ENCODE measurements at regions not wholly inside any gene's neighbourhood (a gene's known extent, or its start where the extent isn't known, plus 50 kb on each side); places are given as distances from the start of the nearest gene placed in this dataset.

GRCh38 chr7:42858570-42858969, 53.3 kb downstream of the C7orf25 start:
- no peak for TF ChIP-seq CTCF (IDR thresholded peaks at IDR 0.05)

- TF ChIP-seq CTCF (IDR thresholded peaks at IDR 0.05) = no peak
Measured at GRCh38 chr7:42856605-42856987, 55.3 kb downstream of the C7orf25 start.

DNA sequence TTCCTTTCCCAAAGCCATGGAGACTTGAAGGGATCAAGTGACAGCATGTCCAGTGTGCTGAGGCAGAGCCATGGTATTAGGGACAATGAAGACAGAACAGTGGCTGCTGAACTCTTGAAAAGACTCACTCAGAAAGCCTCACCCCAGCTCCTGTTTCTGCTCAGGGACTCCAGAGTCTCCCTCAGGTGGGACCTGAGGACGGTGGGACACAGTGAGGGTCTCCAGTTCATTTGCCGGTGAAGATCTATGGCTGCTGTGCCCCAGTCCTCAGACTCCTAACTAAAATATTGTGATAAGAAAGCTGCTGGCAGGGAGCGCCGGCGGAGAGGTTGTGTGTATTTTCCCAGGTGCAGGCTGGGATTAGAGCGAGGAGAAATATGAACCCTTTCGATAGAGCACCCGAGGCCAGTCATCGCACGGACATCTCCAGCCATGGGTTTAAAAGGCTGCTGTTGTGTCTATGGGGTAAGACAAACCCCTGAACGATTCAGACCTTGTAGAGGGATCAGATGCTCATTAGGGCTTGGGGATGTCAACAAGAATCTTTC, 57.2 kb downstream of the C7orf25 start:
- no peak for TF ChIP-seq CTCF (IDR thresholded peaks at IDR 0.05)

DNA sequence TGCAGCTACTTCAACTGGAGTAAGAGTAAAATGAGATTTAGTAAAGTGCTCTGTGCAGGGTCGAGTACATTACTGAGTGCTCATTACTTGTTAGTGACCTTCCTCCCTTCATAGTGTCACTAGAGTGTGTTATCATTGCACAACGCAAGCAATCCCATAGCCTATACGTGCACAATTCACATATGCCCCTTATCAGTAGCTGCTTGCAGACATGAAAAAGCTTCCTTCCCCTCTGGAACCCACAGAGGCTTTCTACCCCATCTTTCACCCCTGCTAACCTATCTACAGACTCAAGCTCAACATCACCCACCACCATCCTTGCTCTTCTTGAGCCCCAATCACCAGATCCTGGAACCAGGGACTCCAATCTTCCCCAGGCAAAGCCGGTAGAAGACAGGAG, 59.3 kb downstream of the C7orf25 start:
- no peak for TF ChIP-seq CTCF (IDR thresholded peaks at IDR 0.05)

- peak; percentile 77 for TF ChIP-seq CTCF (IDR thresholded peaks at IDR 0.05)
Measured at GRCh38 chr7:42843205-42843800, 68.6 kb downstream of the C7orf25 start.

- no peak for TF ChIP-seq CTCF (IDR thresholded peaks at IDR 0.05)
Measured at GRCh38 chr7:42834676-42835075, 77.2 kb downstream of the C7orf25 start.

DNA sequence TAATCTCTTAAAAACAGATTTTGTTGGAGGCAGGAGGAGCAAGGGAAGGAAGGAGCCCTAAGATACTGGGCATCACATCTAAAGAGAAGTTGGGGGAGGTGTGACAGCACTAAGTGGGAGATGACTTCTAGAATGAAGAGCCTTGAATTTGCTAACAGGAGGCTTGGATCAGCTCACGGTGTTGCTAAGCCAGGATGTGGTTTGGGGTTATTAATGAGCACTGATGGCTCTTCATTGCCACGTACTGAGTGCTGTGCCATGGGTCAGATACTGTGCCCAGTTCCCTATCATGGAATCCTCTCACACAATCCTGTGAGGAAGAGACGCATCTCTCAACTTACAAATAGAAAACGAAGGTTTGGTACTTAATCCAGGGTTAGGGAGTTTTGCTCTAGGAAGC, 78.5 kb downstream of the C7orf25 start:
- no peak for TF ChIP-seq CTCF (IDR thresholded peaks at IDR 0.05)

GRCh38 chr7:42832667-42833066, 79.2 kb downstream of the C7orf25 start:
- no peak for TF ChIP-seq CTCF (IDR thresholded peaks at IDR 0.05)

All from LNCAP (cell line).